ENCODE measurements at regions not wholly inside any gene's neighbourhood (a gene's known extent, or its start where the extent isn't known, plus 50 kb on each side); places are given as distances from the start of the nearest gene placed in this dataset.
"Not testable (repeated sequence)": the region's sequence is repeated elsewhere in the genome, so short reads cannot be mapped to it uniquely, and the experiment has no call there.

DNA sequence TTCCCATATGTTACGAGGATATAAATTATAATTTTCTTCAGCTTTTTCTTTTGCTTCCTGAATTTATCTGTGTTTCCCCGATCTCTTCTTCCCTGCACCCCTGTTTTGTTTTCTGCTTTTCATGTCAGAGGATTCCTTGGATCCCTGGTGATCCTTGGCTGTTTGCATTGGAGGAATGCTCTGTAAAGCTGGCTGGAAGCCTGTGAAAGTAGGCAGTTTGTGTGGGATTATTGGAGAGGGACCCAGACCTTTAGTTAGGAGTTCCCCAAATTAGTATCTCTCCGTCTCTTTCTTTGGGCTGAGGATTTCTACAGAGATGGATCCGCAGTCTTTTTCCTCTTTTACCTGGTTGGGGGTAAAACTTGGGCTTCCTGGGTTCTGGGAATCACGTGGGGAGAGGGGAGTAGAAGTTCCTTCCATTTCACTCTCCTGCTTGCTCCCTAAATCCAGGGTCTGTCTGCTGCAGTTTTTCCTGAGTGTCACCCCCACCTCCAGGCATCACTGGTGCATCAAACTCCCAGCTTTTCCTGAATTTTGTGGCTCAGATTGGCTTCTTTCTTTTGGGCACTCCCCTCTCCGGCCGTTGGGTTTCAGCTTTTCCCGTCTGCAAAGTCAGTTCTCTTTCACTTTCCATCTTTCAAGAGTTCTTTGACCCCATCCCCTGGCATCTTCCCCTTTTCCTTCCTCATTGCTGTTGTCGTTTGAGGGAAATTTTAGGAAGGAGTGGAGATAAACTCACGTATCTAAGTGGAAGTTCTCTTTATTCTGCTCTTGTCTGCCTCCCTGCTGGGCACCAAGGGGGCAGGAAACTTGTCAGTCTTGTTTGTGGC lies 79.1 kb upstream of the ALX4 start:
- no peak for DNase-seq

DNA sequence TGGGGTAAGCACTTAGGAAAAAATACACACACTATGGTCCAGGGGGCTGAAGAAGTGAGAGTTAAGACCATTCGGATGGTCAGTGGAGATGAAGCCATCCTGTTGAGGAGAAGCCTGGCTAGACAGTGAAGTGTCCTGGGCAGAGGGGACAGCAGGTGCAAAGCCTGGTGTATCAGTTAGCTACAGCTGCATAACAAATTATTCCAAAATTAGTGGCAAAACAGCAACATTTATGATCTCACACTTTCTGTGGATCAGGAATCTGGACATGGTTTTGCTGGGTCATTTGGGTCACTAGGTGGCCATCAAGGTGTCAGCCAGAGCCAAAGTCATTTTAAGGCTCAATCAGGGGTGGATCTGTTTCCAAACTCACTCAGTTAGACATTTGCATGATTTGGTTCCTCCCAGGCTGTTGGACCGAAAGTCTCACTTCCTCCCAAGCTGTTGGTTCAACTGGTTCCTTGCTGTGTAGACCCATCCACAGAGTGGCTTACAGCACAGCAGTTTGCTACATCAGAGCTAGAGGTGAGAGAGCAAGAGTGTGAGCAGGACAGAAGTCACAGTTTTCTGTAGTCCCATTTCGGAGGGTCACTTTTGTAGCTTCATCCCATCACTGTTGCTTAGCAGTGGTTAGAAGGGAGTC lies 80.1 kb upstream of the ALX4 start:
- no peak for DNase-seq

DNA sequence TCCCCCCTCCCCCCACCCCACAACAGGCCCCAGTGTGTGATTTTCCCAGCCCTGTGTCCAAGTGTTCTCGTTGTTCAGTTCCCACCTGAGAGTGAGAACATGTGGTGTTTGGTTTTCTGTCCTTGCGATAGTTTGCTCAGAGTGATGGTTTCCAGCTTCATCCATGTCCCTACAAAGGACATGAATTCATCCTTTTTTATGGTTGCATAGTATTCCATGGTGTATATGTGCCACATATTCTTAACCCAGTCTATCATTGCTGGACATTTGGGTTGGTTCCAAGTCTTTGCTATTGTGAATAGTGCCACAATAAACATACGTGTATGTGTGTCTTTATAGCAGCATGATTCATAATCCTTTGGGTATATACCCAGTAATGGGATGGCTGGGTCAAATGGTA lies 81.1 kb upstream of the ALX4 start:
- not testable (repeated sequence) for DNase-seq

DNA sequence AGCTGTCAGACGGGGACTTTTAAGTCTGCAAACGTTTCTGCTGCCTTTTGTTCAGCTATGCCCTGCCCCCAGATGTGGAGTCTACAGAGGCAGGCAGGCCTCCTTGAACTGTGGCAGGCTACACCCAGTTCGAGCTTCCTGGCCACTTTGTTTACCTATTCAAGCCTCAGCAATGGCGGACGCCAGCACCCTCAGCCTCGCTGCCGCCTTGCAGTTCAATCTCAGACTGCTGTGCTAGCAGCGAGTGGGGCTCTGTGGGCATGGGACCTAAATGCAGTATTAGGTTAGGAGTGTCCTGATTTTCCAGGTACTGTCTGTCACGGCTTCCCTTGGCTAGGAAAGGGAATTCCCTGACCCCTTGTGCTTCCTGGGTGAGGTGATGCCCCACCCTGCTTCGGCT lies 86.8 kb upstream of the ALX4 start:
- DNase-seq = not testable (repeated sequence)

DNA sequence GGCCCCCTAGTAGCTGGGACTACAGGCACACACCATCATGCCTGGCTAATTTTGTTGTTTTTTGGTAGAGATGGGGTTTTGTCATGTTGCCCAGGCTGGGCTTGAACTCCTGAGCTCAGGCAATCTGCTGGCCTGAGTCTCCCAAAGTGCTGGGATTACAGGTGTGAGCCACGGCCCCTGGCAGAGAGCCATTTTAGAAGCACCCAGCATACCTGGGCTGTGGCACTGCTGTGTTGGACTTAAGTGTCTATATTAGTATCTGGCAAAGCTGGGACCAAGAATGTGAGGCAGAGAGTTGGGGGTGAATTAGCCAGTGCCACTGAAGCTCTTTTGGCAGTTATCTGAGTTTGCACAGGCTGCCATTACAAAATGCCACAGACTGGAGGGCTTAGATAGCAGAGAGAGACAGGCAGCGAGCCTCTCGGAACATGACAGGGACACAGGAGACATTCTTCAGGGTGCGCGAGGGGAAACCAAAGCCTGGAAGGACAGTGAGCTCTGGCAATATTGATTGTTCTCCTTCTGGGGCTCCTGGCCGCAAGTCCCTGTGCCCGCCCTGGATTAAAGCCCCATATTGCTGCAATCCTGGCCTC lies 87.7 kb upstream of the ALX4 start:
- no peak for DNase-seq

DNA sequence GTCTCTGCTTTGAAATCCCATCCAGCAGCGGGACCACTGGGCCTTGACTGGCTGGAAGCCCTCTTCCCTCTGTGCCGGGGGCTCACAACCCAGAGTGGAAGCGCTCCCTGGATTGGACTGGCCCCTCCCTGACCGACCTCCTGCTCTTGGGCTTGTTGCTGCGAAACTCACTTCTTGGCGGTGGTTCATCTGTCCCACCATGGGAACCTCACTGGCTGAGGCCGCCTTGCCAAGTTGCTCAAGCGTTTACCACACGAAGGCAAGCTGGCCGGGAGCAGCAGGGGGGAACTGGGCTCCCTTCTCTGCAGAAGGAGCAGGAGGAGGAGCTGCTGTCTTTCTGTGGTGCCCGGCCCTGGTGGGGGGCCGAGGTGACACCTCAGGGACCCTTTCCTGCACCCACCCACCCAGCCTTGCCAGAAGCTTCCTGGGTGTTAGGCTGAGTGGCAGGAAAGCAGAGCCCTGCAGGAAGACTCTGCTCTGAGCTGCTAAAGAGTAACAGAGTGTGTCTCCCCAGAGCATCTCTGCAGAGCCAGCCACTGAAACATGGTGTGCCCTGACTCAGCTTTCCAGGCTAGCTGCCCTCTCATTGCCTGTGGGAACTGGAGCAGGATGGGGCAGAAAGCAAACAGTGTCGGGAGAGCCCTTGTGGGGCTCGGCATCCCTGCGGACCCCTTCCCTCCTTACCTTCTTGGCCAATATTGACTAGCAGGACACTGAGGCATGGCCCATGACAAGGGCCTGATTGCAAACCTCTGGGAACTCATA lies 88.5 kb upstream of the ALX4 start:
- DNase-seq = no peak

DNA sequence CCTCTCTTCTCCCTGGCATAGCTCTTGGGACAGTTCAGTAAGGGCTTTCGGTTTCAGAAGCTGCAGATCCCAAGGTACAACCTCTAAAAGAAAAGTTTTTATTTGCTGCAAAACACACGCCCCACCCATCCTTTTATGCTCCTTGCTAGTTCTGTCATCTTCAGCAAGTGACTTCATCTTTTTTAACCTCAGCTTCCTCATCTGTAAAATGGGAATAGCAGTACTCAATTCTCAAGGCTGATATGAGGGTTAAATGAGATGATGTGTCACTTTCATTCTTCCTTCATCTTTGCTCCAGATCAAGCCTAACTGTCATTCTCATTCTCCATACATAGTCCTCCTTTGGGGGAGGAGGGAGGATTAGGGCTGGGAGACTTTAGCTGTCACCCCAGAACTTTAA lies 90.0 kb upstream of the ALX4 start:
- DNase-seq = no peak

DNA sequence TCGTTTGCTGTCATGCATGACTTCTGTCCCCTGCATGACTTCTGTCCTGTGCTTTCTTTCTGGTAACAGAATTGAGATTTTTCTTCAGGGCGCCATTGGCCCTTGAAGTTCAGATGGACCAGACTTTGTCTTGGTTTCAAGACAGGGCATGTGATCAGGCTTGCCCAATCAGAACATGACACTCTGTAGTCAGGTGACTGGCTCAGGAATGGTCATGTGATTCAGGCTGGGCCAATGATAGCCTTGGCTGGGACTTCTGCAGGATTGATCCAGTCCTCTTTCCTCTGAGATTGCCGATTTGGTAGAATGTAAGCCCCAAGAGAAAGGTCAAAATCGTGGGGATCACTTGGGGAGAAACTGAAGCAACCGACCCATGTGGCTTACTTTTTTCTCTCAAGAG lies 90.5 kb upstream of the ALX4 start:
- DNase-seq = no peak

DNA sequence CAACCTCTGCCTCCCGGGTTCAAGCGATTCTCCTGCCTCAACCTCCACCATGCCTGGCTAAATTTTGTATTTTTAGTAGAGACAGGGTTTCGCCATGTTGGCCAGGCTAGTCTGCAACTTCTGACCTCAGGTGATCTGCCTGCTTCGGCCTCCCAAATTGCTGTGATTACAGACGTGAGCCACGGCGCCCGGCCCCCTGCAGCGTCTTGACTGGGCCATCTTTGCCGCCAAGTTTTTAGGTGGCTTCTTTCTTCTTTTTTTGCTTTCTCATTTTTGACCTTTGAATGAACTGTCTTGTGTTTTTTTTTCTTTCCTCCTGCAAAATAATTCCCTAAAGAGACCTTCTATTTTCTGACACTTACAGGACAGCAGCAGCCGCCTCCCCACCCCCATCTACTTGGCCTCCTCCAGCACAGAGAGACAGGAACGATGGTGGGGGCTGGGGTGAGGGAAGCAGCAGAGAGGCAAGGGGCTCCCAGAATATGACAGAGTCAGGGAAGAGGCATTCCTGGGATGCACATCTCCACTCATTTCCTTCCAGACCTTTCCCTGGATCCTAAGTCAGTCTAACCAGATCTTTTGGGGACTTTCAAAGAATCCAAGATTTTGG lies 92.6 kb upstream of the ALX4 start:
- DNase-seq = no peak

DNA sequence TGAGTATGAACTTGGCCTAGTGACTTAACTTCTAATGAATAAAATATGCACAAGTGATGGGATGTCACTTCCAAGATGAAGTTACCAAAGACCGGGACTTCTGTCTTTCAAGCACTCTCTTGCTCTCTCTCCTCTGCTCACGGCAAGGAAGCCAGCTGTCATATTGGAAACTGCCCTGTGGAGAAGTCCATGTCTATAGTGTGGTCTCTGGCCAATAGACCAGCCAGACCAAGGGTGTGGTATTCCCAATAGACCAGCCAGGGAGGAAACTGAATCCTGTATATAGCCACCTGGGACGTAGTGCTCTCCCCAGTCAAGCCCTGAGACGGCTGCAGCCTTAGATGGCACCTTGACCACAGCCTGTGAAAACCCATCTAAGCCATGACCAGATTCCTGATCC lies 93.2 kb upstream of the ALX4 start:
- no peak for DNase-seq

DNA sequence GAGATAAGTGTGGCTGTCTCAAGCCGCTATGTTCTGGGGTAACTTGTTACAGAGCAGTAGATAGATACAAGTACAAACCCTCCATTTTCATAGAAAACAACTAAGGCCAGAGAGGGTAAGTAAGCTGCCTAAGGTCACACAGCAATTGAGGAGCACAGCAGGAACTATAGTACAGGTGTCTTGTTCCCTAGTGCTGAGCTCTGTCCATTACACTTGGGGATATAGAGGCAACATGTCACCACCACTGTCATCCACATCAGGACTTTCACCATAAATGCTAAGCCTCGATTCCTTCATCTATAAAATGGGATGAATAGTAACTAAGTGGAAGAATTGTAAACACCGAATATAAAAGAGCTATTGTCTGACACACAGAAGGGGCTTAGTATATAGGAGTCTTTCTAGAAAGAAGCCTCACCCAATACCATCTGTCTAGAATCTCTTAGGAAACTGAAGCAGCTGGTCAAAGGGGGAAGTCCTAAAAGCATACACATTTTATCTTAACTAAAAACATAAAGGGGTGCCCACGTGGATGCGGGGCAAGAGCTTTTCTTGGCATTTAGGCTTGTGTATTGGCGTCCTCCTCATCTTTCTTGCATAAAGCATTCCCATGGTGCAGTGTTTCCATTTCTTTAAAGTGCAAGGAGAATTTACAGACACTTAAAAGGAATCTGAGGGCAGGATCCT lies 93.8 kb upstream of the ALX4 start:
- no peak for DNase-seq

DNA sequence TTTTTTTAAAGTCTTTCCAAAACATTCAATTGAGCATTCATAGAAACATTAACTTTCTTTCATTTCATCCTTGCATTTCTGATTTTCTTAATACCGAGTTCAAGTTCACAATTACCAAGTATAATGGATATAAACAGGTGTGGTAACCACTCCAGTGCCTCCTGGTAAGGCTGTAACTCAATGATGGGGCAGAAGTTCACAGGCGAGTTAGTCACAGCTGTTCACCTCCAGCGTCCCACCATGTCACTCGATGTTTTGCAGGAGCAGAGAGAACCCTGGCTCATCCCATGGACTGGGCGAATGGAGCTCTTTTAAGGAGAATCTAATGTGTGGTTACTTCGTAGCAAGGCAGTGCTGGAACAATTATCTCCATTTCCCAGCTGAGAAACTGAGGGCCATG lies 94.4 kb upstream of the ALX4 start:
- DNase-seq = no peak

DNA sequence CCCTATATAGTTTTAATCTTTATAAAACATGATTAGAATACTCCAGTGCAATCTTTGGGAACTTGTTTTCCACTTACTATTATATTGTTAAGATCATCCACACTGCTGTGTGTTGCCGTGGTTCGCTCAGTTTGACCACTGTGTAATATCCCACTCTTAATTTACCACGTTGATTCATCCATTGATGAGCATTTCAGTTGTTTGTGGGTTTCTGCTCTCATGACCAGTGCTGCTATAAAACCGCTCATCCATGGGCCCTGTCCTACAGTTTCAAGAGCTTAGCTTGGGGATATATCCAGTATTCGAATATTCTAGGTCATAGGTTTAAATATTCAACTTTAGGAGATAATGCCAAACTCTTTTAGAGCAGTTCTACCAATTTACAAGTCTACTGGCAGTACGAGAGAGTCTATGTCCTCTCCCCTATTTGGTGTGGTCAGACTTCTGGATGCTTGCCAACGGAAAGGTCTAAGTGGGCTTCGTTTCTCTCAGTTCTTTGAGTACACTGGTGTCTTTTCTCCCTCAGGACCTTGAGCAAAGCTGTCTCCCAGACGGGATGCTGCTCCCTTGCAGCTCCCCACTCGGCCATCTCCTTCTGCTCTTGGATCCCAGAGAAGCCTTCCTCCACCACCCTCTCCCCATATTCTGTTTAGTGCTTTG lies 94.9 kb upstream of the ALX4 start:
- no peak for DNase-seq

DNA sequence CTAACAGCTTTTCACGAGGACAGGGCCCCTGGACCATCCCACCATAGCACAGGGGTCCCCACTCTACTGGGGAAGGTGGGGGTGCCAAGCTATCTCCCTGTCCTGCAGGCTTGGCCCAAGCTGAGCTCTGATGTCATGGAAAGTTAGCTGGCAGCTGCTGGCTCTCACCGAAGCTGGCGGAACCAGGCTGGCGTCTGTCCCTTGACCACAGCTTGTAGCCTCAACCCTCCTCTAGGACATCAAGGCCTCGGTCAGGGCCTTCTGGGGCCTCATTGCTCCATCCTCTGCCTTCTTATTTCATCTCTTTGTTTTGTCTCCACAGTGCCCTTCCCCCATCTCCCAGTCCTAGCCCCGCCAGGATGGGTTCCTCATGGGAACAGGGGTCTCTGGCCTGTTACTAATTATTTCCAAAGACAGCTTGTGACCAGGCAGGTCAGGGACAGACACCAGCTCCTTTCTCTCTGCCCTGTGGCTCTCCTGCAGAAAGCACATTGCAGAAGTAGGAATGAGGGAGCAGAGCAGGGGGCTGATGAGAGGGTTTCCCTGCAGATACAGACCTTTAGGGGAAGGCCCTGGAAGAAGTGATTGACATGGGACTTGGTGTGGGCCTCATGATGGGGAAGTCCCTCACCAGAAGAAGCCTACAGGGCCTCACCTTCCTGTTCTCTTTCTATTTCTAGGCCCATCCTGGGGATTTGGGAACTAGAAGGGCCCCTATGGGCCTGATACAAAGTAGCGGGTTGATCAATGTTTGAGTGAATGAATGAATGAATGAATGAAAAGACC lies 97.5 kb upstream of the ALX4 start:
- no peak for DNase-seq

DNA sequence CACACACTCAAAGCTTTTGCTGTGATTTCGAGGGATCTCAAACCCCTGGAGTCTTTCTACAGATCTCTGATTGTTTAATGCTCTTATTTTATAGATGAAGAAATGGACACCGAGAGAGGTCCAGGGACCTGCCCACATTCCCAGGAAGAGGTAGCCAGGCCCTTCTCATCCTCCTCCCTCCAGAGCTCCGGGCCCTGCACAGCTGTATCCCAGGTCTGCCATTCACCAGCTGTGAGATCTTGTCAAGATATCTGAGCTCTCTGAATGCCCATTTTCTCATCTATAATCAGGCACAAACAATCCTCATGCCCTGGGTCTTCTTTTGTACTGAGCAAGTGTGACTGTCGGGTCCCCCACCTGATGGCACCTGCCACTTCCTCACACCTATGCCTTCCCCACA lies 98.2 kb upstream of the ALX4 start:
- no peak for DNase-seq

DNA sequence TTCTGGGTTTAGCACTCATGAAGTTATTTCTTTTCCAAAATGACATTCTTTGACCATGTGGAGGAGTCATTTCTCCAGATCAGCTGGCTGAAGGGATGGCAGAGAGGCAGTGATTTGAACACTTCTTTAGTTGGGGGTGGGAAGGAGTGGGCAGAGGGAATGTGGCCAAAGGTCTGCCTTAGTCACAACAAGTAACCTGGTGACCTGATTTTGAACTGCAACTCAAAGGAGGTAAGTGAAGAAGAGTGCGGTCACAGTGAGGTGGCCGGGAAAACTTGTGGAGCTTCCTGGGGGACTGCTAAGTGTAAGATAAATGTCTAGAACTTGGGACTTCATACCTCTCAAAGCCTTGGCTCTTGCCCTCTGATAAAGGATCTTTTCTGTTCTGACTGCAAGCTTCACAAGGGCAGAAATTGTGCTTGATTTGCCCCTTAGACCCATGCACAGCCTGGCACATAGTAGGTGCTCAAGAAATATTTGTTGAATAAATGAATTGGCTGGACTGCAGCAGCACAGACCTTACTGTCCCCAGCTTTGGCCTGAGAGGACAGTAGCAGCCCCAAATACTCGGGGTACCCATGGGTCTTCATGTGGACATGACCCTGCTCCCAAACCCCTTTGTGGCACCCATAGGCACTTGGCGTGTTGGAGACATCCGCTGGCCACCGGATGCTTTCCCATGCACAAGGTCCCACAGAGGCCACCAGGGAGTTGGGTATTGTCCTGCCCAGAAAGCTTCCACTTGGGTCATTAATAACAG lies 99.0 kb upstream of the ALX4 start:
- no peak for DNase-seq

DNA sequence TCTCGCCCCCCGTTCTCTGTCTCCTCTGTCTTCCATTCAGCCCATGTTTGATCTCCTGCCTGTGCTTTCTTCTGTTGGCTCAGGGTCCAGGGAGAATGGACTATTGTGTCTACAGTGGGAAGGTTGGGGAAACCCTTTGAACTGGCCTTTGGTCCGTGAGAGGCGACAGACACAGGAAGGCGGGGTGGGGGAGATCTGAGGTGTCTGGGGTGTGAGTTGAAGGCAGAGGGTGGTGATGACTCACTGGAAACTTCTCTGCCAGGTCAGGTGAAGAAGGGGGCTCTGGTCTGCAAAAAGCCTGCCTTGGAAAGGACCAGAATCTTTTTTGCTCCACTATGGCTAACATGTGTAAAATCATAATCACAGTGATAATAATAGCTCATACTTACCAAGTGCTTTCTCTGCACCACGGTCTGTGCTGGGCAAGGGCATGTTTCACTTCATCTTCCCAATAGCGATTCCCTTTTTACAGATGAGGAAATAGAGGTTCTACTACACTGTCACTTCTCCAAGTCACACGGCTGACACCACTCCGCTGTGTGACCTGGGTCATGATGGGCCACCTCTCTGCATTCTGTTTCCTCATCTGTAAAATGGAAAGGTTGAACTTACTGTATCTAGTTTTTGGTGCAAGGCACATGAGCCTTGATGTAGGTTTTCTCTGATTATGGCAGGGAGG lies 99.8 kb upstream of the ALX4 start:
- DNase-seq = no peak

DNA sequence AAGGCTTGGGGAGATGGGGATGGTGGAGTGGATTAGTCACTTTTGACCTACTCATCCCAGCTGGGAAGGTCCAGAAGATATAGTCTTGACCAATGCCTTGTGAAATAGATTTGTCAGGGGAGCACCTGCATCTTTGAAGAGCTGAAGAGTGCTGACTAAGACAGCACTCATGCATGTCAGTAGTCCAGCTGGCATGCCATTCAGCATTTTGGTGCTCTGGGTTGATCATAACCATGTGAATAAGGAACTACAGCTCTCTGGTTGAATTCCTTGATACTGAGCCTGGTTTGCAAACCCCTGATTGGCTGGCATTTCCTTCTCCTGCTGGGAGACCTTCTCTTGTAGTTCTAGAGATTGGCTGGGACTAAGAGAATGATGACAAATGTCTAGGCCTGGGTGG lies 106.8 kb upstream of the ALX4 start:
- no peak for DNase-seq

DNA sequence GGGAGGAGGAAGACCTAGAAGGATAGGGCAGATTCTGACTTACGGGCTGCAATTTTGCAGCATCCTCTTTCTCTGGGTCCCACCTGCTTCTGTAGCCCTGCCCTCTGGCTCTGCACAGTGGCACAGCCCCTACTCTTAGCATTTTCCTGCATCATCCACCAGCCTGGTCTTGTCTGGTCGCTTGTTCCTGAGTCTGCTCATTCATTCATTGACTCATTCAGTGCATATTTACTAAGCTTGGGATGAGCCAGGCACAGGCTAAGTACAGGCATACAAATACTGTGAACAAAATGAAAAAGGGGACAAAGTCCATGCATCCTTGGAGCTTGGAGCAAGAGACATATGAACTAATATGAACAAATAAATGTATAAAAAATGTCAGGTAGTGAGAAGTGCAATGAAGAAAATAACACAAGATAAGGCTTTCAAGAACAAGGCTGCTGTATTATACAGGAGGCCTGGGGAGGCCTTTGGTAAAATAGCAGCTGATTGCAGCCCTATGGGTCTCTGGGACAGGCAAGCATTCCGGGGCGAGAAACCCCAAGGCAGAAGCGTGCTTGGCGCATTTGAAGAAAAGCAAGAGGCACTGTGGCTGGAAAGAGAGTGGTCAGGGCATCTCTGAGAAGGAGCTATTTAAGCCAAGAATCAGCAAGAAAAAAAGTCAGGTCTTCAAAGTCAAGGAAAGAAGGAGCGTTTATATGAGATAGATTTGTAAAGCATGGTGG lies 108.0 kb upstream of the ALX4 start:
- DNase-seq = no peak

All from stimulated activated CD4-positive, alpha-beta T cell treated with anti-CD3 and anti-CD28 coated beads, Interleukin-2, amount 100 ng/mL, for 24 hours (primary cell).